Mammary epithelial cell (primary cell): ENCODE measurements at regions not wholly inside any gene's neighbourhood (a gene's known extent, or its start where the extent isn't known, plus 50 kb on each side); places are given as distances from the start of the nearest gene placed in this dataset.

ENCODE experiments used
- CTCF ChIP-seq, 2 donors: IDR thresholded peaks in 1 of 2; conservative IDR thresholded peaks in 1 of 2; 2 replicates each; pipeline ENCODE4 v1.5.1; 2011 to 2012; ENCODE audit warnings: inconsistent platforms in 2 of 2, low read length in 2 of 2, mild to moderate bottlenecking in 2 of 2, control low read depth in 1 of 2, low read depth in 1 of 2; ENCODE audit not compliant: insufficient read depth in 1 of 2; ENCODE audit errors: extremely low read depth in 1 of 2
- EZH2 ChIP-seq: IDR thresholded peaks from 2 replicates; pipeline ENCODE4 v1.6.1; 2012; ENCODE audit warnings: low read length, inconsistent platforms, borderline replicate concordance

GRCh38 chr19:34573226-34573864 lies 91.8 kb downstream of the WTIP start:
- TF ChIP-seq CTCF (conservative IDR thresholded peaks at IDR 0.05 in 1 of 2, IDR thresholded peaks at IDR 0.05 in 1 of 2; ENCODE audit: extremely low read depth in 1 of 2, insufficient read depth in 1 of 2, low read depth in 1 of 2, low read length in 2 of 2) = no peak
- TF ChIP-seq EZH2 = no peak
